ENCODE measurements at regions not wholly inside any gene's neighbourhood (a gene's known extent, or its start where the extent isn't known, plus 50 kb on each side); places are given as distances from the start of the nearest gene placed in this dataset.
A peak's percentile ranks its signal among the peaks of the same experiment; 100 is the strongest.
"Not testable (repeated sequence)": the region's sequence is repeated elsewhere in the genome, so short reads cannot be mapped to it uniquely, and the experiment has no call there.

DNA sequence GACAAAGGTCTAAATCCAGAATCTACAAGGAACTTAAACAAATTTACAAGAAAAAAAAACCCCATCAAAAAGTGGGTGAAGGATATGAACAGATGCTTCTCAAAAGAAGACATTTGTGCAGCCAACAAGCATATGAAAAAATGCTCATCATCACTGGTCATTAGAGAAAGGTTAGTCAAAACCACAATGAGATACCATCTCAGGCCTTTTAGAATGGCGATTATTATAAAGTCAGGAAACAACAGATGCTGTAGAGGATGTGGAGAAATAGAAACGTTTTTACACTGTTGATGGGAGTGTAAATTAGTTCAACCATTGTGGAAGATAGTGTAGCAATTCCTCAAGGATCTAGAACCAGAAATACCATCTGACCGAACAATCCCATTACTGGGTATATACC is 518.9 kb upstream of the CCDC54 start:
- not testable (repeated sequence) for H3K9ac ChIP-seq (ENCODE audit: low read length); H2BK120ac ChIP-seq (ENCODE audit: insufficient read depth, low read length, poor library complexity); H3K23ac ChIP-seq (ENCODE audit: low read length); H3K36me3 ChIP-seq (ENCODE audit: control insufficient read depth in 1 of 2, insufficient read depth in 2 of 2, low read length in 2 of 2); H3K14ac ChIP-seq (ENCODE audit: low read length); H3K27me3 ChIP-seq (ENCODE audit: insufficient read depth, low read length); H3K27ac ChIP-seq (ENCODE audit: low read depth, low read length); H3K9me3 ChIP-seq (ENCODE audit: insufficient read depth, low read depth, low read length); H2AFZ ChIP-seq (ENCODE audit: insufficient read depth, low read length, poor library complexity); H2BK5ac ChIP-seq (ENCODE audit: low read depth, low read length, poor library complexity); H3K4me3 ChIP-seq (ENCODE audit: low read depth, low read length); DNase-seq; H3K18ac ChIP-seq (ENCODE audit: low read length); H3K4me1 ChIP-seq (ENCODE audit: control insufficient read depth in 1 of 2, insufficient read depth in 2 of 2, low read length in 2 of 2); H4K12ac ChIP-seq (ENCODE audit: low read depth, low read length); H3K79me1 ChIP-seq (ENCODE audit: low read length); H3K79me2 ChIP-seq (ENCODE audit: control insufficient read depth, insufficient read depth, low read length, poor library complexity); H2BK12ac ChIP-seq (ENCODE audit: low read length); H2AK5ac ChIP-seq (ENCODE audit: low read length); H3K4me2 ChIP-seq (ENCODE audit: low read length); H3K4ac ChIP-seq (ENCODE audit: low read depth, low read length); H4K91ac ChIP-seq (ENCODE audit: low read depth, low read length); H4K8ac ChIP-seq (ENCODE audit: low read depth, low read length)
- no CpG with 5 or more reads among the region's 3 CpGs for WGBS (ENCODE audit: extremely low coverage, insufficient coverage, insufficient read length)

GRCh38 chr3:106860182-106860581 is 517.1 kb upstream of the CCDC54 start:
- H2BK120ac ChIP-seq (ENCODE audit: insufficient read depth, low read length, poor library complexity): no peak overlapping the region
- no peak overlapping the region for H2BK5ac ChIP-seq (ENCODE audit: low read depth, low read length, poor library complexity)
- H3K79me1 ChIP-seq (ENCODE audit: low read length): no peaks in the 10 kb centered on the region
- no peak overlapping the region for H2BK12ac ChIP-seq (ENCODE audit: low read length)
- no peak overlapping the region for H4K12ac ChIP-seq (ENCODE audit: low read depth, low read length)
- no peak overlapping the region for H3K9ac ChIP-seq (ENCODE audit: low read length)
- no peak overlapping the region for H3K14ac ChIP-seq (ENCODE audit: low read length)
- H3K4me2 ChIP-seq (ENCODE audit: low read length): no peak overlapping the region
- no peak overlapping the region for H4K91ac ChIP-seq (ENCODE audit: low read depth, low read length)
- no peak overlapping the region for H3K27ac ChIP-seq (ENCODE audit: low read depth, low read length)
- H3K79me2 ChIP-seq (ENCODE audit: control insufficient read depth, insufficient read depth, low read length, poor library complexity): no peaks in the 10 kb centered on the region
- no peak overlapping the region for H4K8ac ChIP-seq (ENCODE audit: low read depth, low read length)
- no peak overlapping the region for H3K23ac ChIP-seq (ENCODE audit: low read length)
- H3K18ac ChIP-seq (ENCODE audit: low read length): no peak overlapping the region
- H3K4me3 ChIP-seq (ENCODE audit: low read depth, low read length): no peak overlapping the region
- no peaks in the 10 kb centered on the region for H3K27me3 ChIP-seq (ENCODE audit: insufficient read depth, low read length)
- H3K4ac ChIP-seq (ENCODE audit: low read depth, low read length): no peak overlapping the region
- no peak overlapping the region for H2AK5ac ChIP-seq (ENCODE audit: low read length)
- no peaks in the 10 kb centered on the region for H3K4me1 ChIP-seq (ENCODE audit: control insufficient read depth in 1 of 2, insufficient read depth in 2 of 2, low read length in 2 of 2)
- no peaks in the 10 kb centered on the region for H3K36me3 ChIP-seq (ENCODE audit: control insufficient read depth in 1 of 2, insufficient read depth in 2 of 2, low read length in 2 of 2)
- no peaks in the 10 kb centered on the region for H3K9me3 ChIP-seq (ENCODE audit: insufficient read depth, low read depth, low read length)
- no peak overlapping the region for H2AFZ ChIP-seq (ENCODE audit: insufficient read depth, low read length, poor library complexity)
- DNase-seq: peak in 1 of 2 donors; percentile 33

- WGBS (ENCODE audit: extremely low coverage, insufficient coverage, insufficient read length): no CpG with 5 or more reads among the region's 3 CpGs
- H2AFZ ChIP-seq (ENCODE audit: insufficient read depth, low read length, poor library complexity): no peak overlapping the region
- no peak overlapping the region for H3K4me2 ChIP-seq (ENCODE audit: low read length)
- no peak overlapping the region for H4K8ac ChIP-seq (ENCODE audit: low read depth, low read length)
- H3K23ac ChIP-seq (ENCODE audit: low read length): no peak overlapping the region
- no peaks in the 10 kb centered on the region for H3K36me3 ChIP-seq (ENCODE audit: control insufficient read depth in 1 of 2, insufficient read depth in 2 of 2, low read length in 2 of 2)
- no peak overlapping the region for H3K4ac ChIP-seq (ENCODE audit: low read depth, low read length)
- H3K79me1 ChIP-seq (ENCODE audit: low read length): no peaks in the 10 kb centered on the region
- H2AK5ac ChIP-seq (ENCODE audit: low read length): no peak overlapping the region
- no peaks in the 10 kb centered on the region for H3K79me2 ChIP-seq (ENCODE audit: control insufficient read depth, insufficient read depth, low read length, poor library complexity)
- H3K27ac ChIP-seq (ENCODE audit: low read depth, low read length): no peak overlapping the region
- H3K4me1 ChIP-seq (ENCODE audit: control insufficient read depth in 1 of 2, insufficient read depth in 2 of 2, low read length in 2 of 2): no peaks in the 10 kb centered on the region
- H4K91ac ChIP-seq (ENCODE audit: low read depth, low read length): no peak overlapping the region
- no peaks in the 10 kb centered on the region for H3K27me3 ChIP-seq (ENCODE audit: insufficient read depth, low read length)
- H3K14ac ChIP-seq (ENCODE audit: low read length): no peak overlapping the region
- no peak overlapping the region for H3K18ac ChIP-seq (ENCODE audit: low read length)
- H2BK12ac ChIP-seq (ENCODE audit: low read length): no peak overlapping the region
- H4K12ac ChIP-seq (ENCODE audit: low read depth, low read length): no peak overlapping the region
- peaks cover 3% of the 10 kb centered on the region for H3K9me3 ChIP-seq (ENCODE audit: insufficient read depth, low read depth, low read length)
- peak in 1 of 2 donors; percentile 53 for DNase-seq
- no peak overlapping the region for H2BK5ac ChIP-seq (ENCODE audit: low read depth, low read length, poor library complexity)
- H3K9ac ChIP-seq (ENCODE audit: low read length): no peak overlapping the region
- H2BK120ac ChIP-seq (ENCODE audit: insufficient read depth, low read length, poor library complexity): no peak overlapping the region
- H3K4me3 ChIP-seq (ENCODE audit: low read depth, low read length): no peak overlapping the region
Measured at GRCh38 chr3:106862067-106862466, 515.2 kb upstream of the CCDC54 start.

GRCh38 chr3:106877627-106878026 is 499.6 kb upstream of the CCDC54 start:
- no peak for DNase-seq
- Histone ChIP-seq H3K79me1 (ENCODE audit: low read length) (no peaks in the 10 kb centered on the region), H2BK120ac (ENCODE audit: insufficient read depth, low read length, poor library complexity) (no peak overlapping the region), H3K27ac (ENCODE audit: low read depth, low read length) (no peak overlapping the region), H3K79me2 (ENCODE audit: control insufficient read depth, insufficient read depth, low read length, poor library complexity) (no peaks in the 10 kb centered on the region), H2AFZ (ENCODE audit: insufficient read depth, low read length, poor library complexity) (no peak overlapping the region), H3K23ac (ENCODE audit: low read length) (no peak overlapping the region), H3K36me3 (ENCODE audit: control insufficient read depth in 1 of 2, insufficient read depth in 2 of 2, low read length in 2 of 2) (no peaks in the 10 kb centered on the region), H4K12ac (ENCODE audit: low read depth, low read length) (no peak overlapping the region), H3K9ac (ENCODE audit: low read length) (no peak overlapping the region), H3K4ac (ENCODE audit: low read depth, low read length) (no peak overlapping the region), H4K8ac (ENCODE audit: low read depth, low read length) (no peak overlapping the region), H3K14ac (ENCODE audit: low read length) (no peak overlapping the region), H3K4me2 (ENCODE audit: low read length) (no peak overlapping the region), H3K27me3 (ENCODE audit: insufficient read depth, low read length) (no peaks in the 10 kb centered on the region), H4K91ac (ENCODE audit: low read depth, low read length) (no peak overlapping the region), H3K4me3 (ENCODE audit: low read depth, low read length) (no peak overlapping the region), H3K9me3 (ENCODE audit: insufficient read depth, low read depth, low read length) (no peaks in the 10 kb centered on the region), H3K4me1 (ENCODE audit: control insufficient read depth in 1 of 2, insufficient read depth in 2 of 2, low read length in 2 of 2) (no peaks in the 10 kb centered on the region), H2BK5ac (ENCODE audit: low read depth, low read length, poor library complexity) (no peak overlapping the region), H2AK5ac (ENCODE audit: low read length) (no peak overlapping the region), H3K18ac (ENCODE audit: low read length) (no peak overlapping the region), H2BK12ac (ENCODE audit: low read length) (no peak overlapping the region)
- WGBS (ENCODE audit: extremely low coverage, insufficient coverage, insufficient read length): no CpG with 5 or more reads among the region's 1 CpG

Data from trophoblast cell (in vitro differentiated cells and primary cell).